HG03378 (cell line): ENCODE measurements at regions not wholly inside any gene's neighbourhood (a gene's known extent, or its start where the extent isn't known, plus 50 kb on each side); places are given as distances from the start of the nearest gene placed in this dataset.
"Not testable (repeated sequence)": the region's sequence is repeated elsewhere in the genome, so short reads cannot be mapped to it uniquely, and the experiment has no call there.

Experiments
- ATAC-seq: cut with Tn5 transposase; IDR thresholded peaks from one replicate; pipeline ENCODE4 v1.9.1; 2021; ENCODE audit warnings: mild to moderate bottlenecking, moderate library complexity; ENCODE audit not compliant: unreplicated experiment

DNA sequence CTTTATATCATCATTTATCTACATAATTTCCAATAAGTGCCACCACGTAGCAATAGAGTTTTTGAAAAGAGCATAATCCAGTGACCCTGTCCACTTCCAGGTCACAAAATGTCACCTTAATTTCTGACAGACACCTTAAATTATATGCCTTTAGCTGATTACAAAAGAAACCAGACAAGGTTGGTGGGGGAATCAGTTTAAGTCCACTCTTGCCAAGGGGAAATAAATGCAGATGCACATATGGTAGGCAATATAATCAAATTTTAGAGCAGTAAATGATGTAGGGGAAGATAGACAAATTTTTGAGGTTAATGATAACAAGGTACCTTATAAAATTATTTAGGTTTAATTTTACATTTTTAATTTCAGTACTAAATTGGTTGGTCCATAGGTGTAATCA lies 253.5 kb downstream of the ZIC1 start:
- no peak for ATAC-seq

GRCh38 chr3:147669077-147669476 lies 259.9 kb downstream of the ZIC1 start:
- no peak for ATAC-seq

- ATAC-seq, result no peak
These were observed 262.9 kb downstream of the ZIC1 start for GRCh38 chr3:147672035-147672434.

DNA sequence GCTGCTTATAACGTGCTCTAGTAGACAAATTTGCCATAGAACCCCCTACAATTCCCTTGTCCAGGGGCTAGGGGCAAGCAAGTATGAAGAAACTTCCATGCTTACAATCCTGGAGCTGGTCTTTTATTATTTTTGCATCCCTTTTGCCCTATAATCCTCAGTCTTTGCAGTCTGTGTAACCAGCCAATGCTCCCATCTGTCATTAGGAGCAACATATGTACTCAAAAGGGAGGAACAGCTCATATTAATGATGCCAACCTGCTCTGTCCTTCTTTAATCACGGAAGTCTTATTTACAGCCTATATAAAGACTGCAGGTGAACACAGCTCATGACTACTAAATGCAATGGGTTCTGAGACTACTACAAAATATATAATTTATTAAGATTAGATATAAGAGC lies 263.3 kb downstream of the ZIC1 start:
- ATAC-seq, result no peak

- no peak for ATAC-seq
These were observed 266.6 kb downstream of the ZIC1 start for GRCh38 chr3:147675761-147676160.

GRCh38 chr3:147680837-147681483 lies 271.8 kb downstream of the ZIC1 start:
- no peak for ATAC-seq

GRCh38 chr3:147688868-147689267 lies 279.7 kb downstream of the ZIC1 start:
- no peak for ATAC-seq

DNA sequence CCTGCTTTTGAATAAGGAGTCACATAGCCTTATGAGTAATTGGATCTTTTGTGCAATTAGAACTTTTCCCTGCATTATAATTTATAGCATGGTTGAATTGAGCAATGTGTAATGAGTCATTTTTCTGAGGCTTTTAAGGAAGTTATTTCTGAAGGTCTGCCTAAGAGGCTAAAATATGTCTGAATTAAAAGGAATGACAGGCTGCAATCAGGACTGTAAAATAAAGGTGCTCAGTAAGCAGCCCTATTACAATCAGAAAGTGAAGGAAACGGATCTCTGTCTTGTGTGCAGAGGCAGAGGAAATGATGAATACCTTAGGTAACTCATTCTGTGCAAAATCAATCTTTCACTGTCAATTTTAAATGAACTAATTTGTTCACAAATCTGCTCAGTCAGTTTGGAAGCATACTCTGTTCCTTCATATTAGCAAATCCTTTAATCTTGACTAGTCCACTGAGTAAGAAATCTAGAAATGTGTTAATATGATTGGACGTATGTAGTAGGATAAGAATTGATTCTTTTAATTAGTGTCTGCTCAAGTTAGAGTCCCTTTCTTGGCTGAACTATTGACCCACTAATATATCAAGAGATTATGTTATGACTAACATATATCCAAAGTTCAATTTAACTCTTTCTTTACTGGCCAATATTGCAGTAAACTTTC lies 290.1 kb downstream of the ZIC1 start:
- ATAC-seq, result no peak

DNA sequence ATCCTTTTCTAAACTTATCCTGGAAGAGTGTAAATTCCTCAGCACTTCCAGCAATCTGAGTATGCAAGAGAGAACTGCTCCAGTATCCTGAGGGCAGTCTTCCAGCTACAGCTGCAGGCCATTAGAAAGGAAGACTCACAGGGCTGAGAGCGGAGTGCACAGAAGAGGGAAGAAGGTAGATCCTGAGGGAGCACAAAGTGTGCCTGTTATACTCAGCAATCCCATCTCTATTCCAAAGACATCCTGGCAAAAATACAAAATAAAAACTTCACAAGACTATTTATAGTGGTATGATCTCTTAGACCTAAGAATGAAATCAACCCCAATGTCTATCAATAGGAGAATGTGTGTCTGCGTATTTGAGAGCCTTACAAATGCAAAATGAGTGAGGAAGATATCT lies 292.0 kb downstream of the ZIC1 start:
- no peak for ATAC-seq

- no peak for ATAC-seq
These were observed 293.3 kb downstream of the ZIC1 start for GRCh38 chr3:147702509-147702908.

DNA sequence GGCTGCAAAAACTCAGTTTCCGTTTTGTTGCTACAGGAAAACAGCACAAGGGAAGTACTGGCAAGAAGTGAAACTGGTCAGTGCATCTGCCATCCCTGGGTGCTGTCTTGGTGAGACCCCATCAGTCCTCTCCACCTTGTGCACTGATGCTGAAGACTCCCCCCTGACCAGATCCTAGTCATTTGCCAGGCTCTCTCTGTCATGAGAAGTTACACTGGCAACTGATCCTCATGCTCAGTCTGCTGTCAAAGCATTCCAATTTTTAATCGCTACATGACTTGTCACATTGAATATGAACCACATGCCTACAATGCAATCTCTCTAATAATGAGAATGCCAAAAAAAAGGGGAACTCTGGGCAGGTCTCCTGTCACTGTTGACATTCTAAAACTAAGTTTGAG lies 296.5 kb downstream of the ZIC1 start:
- no peak for ATAC-seq

GRCh38 chr3:147710753-147711152 lies 301.6 kb downstream of the ZIC1 start:
- ATAC-seq, result not testable (repeated sequence)

GRCh38 chr3:147712357-147712756 lies 303.2 kb downstream of the ZIC1 start:
- ATAC-seq, result no peak

GRCh38 chr3:147712758-147713157 lies 303.6 kb downstream of the ZIC1 start:
- not testable (repeated sequence) for ATAC-seq

GRCh38 chr3:147713234-147714133 lies 304.3 kb downstream of the ZIC1 start:
- no peak for ATAC-seq

- no peak for ATAC-seq
These were observed 320.5 kb downstream of the ZIC1 start for GRCh38 chr3:147729641-147730040.

GRCh38 chr3:147730284-147730683 lies 321.1 kb downstream of the ZIC1 start:
- no peak for ATAC-seq

- ATAC-seq, result no peak
These were observed 324.1 kb downstream of the ZIC1 start for GRCh38 chr3:147733217-147733616.

GRCh38 chr3:147735616-147736015 lies 326.5 kb downstream of the ZIC1 start:
- ATAC-seq, result no peak

- no peak for ATAC-seq
These were observed 327.1 kb downstream of the ZIC1 start for GRCh38 chr3:147736226-147736625.

GRCh38 chr3:147737376-147737775 lies 328.2 kb downstream of the ZIC1 start:
- no peak for ATAC-seq

DNA sequence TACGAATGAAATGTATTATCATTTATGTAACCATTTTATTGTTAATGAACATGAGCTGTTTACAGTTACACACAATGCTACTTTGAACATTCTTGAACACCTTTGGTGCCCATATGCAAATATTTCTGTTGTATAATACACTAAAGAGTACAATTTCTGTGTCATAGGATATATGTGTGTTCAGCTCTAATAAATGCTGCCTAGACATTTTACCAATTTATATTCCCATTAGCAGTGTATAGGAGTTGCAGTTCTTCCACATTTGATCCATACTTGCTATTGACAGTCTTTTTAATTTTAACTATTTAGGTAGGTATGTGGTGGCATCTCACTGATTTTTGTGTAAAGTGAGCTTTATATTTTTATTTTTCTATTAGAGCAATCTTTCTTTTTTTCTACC lies 331.8 kb downstream of the ZIC1 start:
- no peak for ATAC-seq
